ENCODE measurements at regions not wholly inside any gene's neighbourhood (a gene's known extent, or its start where the extent isn't known, plus 50 kb on each side); places are given as distances from the start of the nearest gene placed in this dataset.

- TF ChIP-seq, protein P1, sequence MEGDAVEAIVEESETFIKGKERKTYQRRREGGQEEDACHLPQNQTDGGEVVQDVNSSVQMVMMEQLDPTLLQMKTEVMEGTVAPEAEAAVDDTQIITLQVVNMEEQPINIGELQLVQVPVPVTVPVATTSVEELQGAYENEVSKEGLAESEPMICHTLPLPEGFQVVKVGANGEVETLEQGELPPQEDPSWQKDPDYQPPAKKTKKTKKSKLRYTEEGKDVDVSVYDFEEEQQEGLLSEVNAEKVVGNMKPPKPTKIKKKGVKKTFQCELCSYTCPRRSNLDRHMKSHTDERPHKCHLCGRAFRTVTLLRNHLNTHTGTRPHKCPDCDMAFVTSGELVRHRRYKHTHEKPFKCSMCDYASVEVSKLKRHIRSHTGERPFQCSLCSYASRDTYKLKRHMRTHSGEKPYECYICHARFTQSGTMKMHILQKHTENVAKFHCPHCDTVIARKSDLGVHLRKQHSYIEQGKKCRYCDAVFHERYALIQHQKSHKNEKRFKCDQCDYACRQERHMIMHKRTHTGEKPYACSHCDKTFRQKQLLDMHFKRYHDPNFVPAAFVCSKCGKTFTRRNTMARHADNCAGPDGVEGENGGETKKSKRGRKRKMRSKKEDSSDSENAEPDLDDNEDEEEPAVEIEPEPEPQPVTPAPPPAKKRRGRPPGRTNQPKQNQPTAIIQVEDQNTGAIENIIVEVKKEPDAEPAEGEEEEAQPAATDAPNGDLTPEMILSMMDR (IDR thresholded peaks at IDR 0.05; ENCODE audit: low read depth, low read length), result no peak
- Histone ChIP-seq H3K27ac (no peak overlapping the region), H3K36me3 (no peaks in the 10 kb centered on the region), H3K27me3 (ENCODE audit: insufficient read depth, low read depth, severe bottlenecking) (no peaks in the 10 kb centered on the region), H3K9me3 (ENCODE audit: severe bottlenecking) (no peaks in the 10 kb centered on the region), H3K4me3 (ENCODE audit: low read depth, low read length) (no peak overlapping the region)
- DNase-seq, result no peak
Observed at GRCh38 chr13:44160591-44161191, 212.9 kb upstream of the SERP2 start.

DNA sequence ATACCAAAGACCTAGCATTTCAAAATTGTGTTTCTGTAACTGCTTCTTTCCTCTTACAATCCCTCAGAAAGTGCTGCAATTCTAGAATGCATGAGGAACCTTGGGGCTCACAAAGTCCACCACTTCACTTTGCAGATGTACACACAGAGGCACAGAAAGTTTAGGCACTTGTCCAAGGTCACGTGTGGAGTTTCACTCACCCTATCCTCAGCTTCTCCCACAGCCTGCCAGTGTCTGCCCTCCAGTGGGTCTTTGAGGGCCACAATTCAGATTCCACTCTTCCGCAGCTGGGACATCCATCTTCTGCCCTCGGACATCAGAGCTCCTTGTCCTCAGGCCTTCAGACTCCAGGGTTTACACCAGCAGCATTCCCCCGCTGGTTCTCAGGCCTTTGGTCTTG lies 210.5 kb upstream of the SERP2 start:
- no peaks in the 10 kb centered on the region for H3K36me3 ChIP-seq
- DNase-seq, result no peak
- TF ChIP-seq, protein P1 (IDR thresholded peaks at IDR 0.05; ENCODE audit: low read depth, low read length), result no peak
- H3K27me3 ChIP-seq (ENCODE audit: insufficient read depth, low read depth, severe bottlenecking), result no peaks in the 10 kb centered on the region
- H3K27ac ChIP-seq, result no peak overlapping the region
- H3K9me3 ChIP-seq (ENCODE audit: severe bottlenecking), result no peaks in the 10 kb centered on the region
- no peak overlapping the region for H3K4me3 ChIP-seq (ENCODE audit: low read depth, low read length)

GRCh38 chr13:44165221-44165888 lies 208.3 kb upstream of the SERP2 start:
- TF ChIP-seq, protein P1 (IDR thresholded peaks at IDR 0.05; ENCODE audit: low read depth, low read length), result no peak
- no peaks in the 10 kb centered on the region for H3K36me3 ChIP-seq
- H3K27me3 ChIP-seq (ENCODE audit: insufficient read depth, low read depth, severe bottlenecking), result no peaks in the 10 kb centered on the region
- no peak overlapping the region for H3K27ac ChIP-seq
- no peaks in the 10 kb centered on the region for H3K9me3 ChIP-seq (ENCODE audit: severe bottlenecking)
- no peak overlapping the region for H3K4me3 ChIP-seq (ENCODE audit: low read depth, low read length)
- DNase-seq, result no peak

DNA sequence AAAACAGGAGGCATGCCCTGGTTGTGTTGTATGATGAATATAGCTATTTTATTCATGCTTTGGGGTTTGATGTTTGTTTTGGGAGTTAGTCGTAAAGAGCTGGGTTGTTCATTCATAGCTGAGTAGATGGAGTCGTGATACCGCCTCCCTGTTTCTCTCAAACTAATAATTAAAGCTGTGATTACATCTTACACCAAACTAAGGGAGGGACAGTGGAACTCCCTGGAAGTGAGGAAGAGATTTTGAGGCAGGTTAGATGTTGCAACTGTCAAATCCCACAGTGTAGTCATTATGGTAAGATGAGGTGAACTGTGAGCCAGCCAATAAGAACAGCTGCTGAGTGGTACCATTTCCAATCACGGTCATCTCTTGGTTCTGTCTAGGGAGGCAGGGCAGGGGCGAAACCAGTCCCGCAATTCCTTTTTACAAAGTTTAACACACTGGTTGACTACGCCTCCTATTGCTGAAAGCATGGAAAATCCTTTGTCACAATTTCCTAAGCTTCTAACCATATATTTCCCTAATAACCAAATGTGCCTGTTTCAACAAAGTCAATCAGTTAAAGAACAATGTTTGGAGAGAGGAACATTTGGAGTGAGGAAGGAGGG lies 207.6 kb upstream of the SERP2 start:
- Histone ChIP-seq H3K27ac (no peak overlapping the region), H3K27me3 (ENCODE audit: insufficient read depth, low read depth, severe bottlenecking) (no peaks in the 10 kb centered on the region), H3K36me3 (no peaks in the 10 kb centered on the region), H3K4me3 (ENCODE audit: low read depth, low read length) (no peak overlapping the region), H3K9me3 (ENCODE audit: severe bottlenecking) (no peaks in the 10 kb centered on the region)
- TF ChIP-seq, protein P1 (IDR thresholded peaks at IDR 0.05; ENCODE audit: low read depth, low read length), result no peak
- DNase-seq, result no peak

- H3K36me3 ChIP-seq, result no peaks in the 10 kb centered on the region
- DNase-seq, result no peak
- no peak overlapping the region for H3K27ac ChIP-seq
- no peaks in the 10 kb centered on the region for H3K9me3 ChIP-seq (ENCODE audit: severe bottlenecking)
- H3K27me3 ChIP-seq (ENCODE audit: insufficient read depth, low read depth, severe bottlenecking), result no peaks in the 10 kb centered on the region
- TF ChIP-seq, protein P1 (IDR thresholded peaks at IDR 0.05; ENCODE audit: low read depth, low read length), result no peak
- no peak overlapping the region for H3K4me3 ChIP-seq (ENCODE audit: low read depth, low read length)
Observed at GRCh38 chr13:44169018-44169911, 204.4 kb upstream of the SERP2 start.

Data from WERI-Rb-1 (cell line).